T-helper 22 cell (primary cell): ENCODE measurements at regions not wholly inside any gene's neighbourhood (a gene's known extent, or its start where the extent isn't known, plus 50 kb on each side); places are given as distances from the start of the nearest gene placed in this dataset.

Source experiments
- DNase-seq: peaks from one replicate; pipeline ENCODE4 v3.0.0-alpha.2; 2020; ENCODE audit warnings: low read depth

GRCh38 chr2:240226672-240227537 is 86.4 kb upstream of the OTOS start:
- no peak for DNase-seq

GRCh38 chr2:240227538-240228428 is 87.3 kb upstream of the OTOS start:
- no peak for DNase-seq

GRCh38 chr2:240229005-240229404 is 88.5 kb upstream of the OTOS start:
- DNase-seq: no peak

GRCh38 chr2:240229603-240230235 is 89.3 kb upstream of the OTOS start:
- DNase-seq: no peak

- DNase-seq: no peak
These were observed 90.0 kb upstream of the OTOS start for GRCh38 chr2:240230291-240230931.

- no peak for DNase-seq
These were observed 91.4 kb upstream of the OTOS start for GRCh38 chr2:240231838-240232244.

GRCh38 chr2:240232264-240232915 is 91.9 kb upstream of the OTOS start:
- DNase-seq: no peak

GRCh38 chr2:240232961-240233884 is 92.8 kb upstream of the OTOS start:
- DNase-seq: peak; percentile 54

GRCh38 chr2:240233885-240234502 is 93.5 kb upstream of the OTOS start:
- DNase-seq: no peak

GRCh38 chr2:240234503-240234951 is 94.1 kb upstream of the OTOS start:
- DNase-seq: no peak

GRCh38 chr2:240235149-240235803 is 94.8 kb upstream of the OTOS start:
- DNase-seq: no peak

GRCh38 chr2:240235811-240236210 is 95.4 kb upstream of the OTOS start:
- DNase-seq: no peak

GRCh38 chr2:240236217-240237111 is 96.0 kb upstream of the OTOS start:
- no peak for DNase-seq

- no peak for DNase-seq
These were observed 97.2 kb upstream of the OTOS start for GRCh38 chr2:240237609-240238174.

- no peak for DNase-seq
These were observed 97.7 kb upstream of the OTOS start for GRCh38 chr2:240238201-240238600.

GRCh38 chr2:240238786-240239185 is 98.3 kb upstream of the OTOS start:
- DNase-seq: no peak

- no peak for DNase-seq
These were observed 98.9 kb upstream of the OTOS start for GRCh38 chr2:240239325-240239724.
